PC-3 (cell line): ENCODE measurements at regions not wholly inside any gene's neighbourhood (a gene's known extent, or its start where the extent isn't known, plus 50 kb on each side); places are given as distances from the start of the nearest gene placed in this dataset.
"Not testable (repeated sequence)": the region's sequence is repeated elsewhere in the genome, so short reads cannot be mapped to it uniquely, and the experiment has no call there.

Experiments used
- ATAC-seq: fragments of 200-7000 bp; cut with Tn5 transposase; 2 replicates; pipeline ENCODE4 v1.9.1; 2020; ENCODE audit warnings: mild to moderate bottlenecking, moderate library complexity
- BruUV-seq: library from RNA; stranded (reverse); fragments of 400-500 nt; replicated peaks from 2 replicates; lab custom pipeline; 2021; lab: Mats Ljungman, UMichigan
- CTCF ChIA-PET: fragments of 300-600 bp; sonication (Branson Sonifier 250); formaldehyde crosslinking; loops from one replicate; lab custom pipeline; 2022; ENCODE audit warnings: antibody characterized with exemption; lab: Charles Lee
- POLR2A ChIA-PET: fragments of 300-600 bp; sonication (Branson Sonifier 250); formaldehyde crosslinking; loops from one replicate; lab custom pipeline; 2022; ENCODE audit warnings: antibody characterized with exemption; ENCODE audit not compliant: unreplicated experiment; lab: Charles Lee
- DNase-seq: peaks from one replicate; pipeline ENCODE4 v3.0.0-alpha.2; 2015
- H2AFZ ChIP-seq: fragments of 300-600 bp; sonication (generic); 2 replicates; pipeline ENCODE4 v1.6.0; 2016; ENCODE audit warnings: antibody characterized with exemption, low read length
- H3F3A ChIP-seq: fragments of 300-600 bp; sonication (generic); one replicate; pipeline ENCODE4 v1.6.0; 2017; ENCODE audit warnings: antibody characterized with exemption, low read length, control low read depth, mild to moderate bottlenecking; ENCODE audit not compliant: unreplicated experiment
- H3K27ac ChIP-seq: fragments of 300-600 bp; sonication (generic); 2 replicates; pipeline ENCODE4 v1.5.1; 2016; ENCODE audit warnings: mild to moderate bottlenecking, low read length
- H3K27me3 ChIP-seq: fragments of 300-600 bp; sonication (generic); 2 replicates; pipeline ENCODE4 v1.6.1; 2016; ENCODE audit warnings: low read length, mixed read lengths
- H3K36me3 ChIP-seq: fragments of 300-600 bp; sonication (generic); 2 replicates; pipeline ENCODE4 v1.6.1; 2016; ENCODE audit warnings: low read depth, mixed run types, low read length, mixed read lengths
- H3K4me1 ChIP-seq: fragments of 300-600 bp; sonication (generic); 2 replicates; pipeline ENCODE4 v1.5.1; 2016; ENCODE audit warnings: low read length; ENCODE audit not compliant: insufficient read depth
- H3K4me2 ChIP-seq: fragments of 300-600 bp; sonication (generic); 2 replicates; pipeline ENCODE4 v1.6.0; 2016; ENCODE audit warnings: low read length
- H3K4me3 ChIP-seq: fragments of 300-600 bp; sonication (generic); 2 replicates; pipeline ENCODE4 v1.5.1; 2016; ENCODE audit warnings: mild to moderate bottlenecking, low read length, mixed read lengths
- H3K79me2 ChIP-seq: fragments of 300-600 bp; sonication (generic); 2 replicates; pipeline ENCODE4 v1.6.1; 2017; ENCODE audit warnings: low read length, mixed read lengths
- H3K9ac ChIP-seq: fragments of 300-600 bp; sonication (generic); 2 replicates; pipeline ENCODE4 v1.6.0; 2016; ENCODE audit warnings: mild to moderate bottlenecking, low read length
- H3K9me2 ChIP-seq: fragments of 300-600 bp; sonication (generic); replicated peaks from 2 replicates; pipeline ENCODE4 v1.6.1; 2016; ENCODE audit warnings: mixed run types, low read length, mixed read lengths
- H3K9me3 ChIP-seq: fragments of 300-600 bp; sonication (generic); 2 replicates; pipeline ENCODE4 v1.6.1; 2016; ENCODE audit warnings: low read length, mixed read lengths
- H4K20me1 ChIP-seq: fragments of 300-600 bp; sonication (generic); 2 replicates; pipeline ENCODE4 v1.6.1; 2016; ENCODE audit warnings: low read length, mixed read lengths
- intact Hi-C: fragments of 100-400 bp; cut with micrococcal nuclease; formaldehyde crosslinking; loops from 2 replicates; pipeline ENCODE4 v1.9.0; 2023

GRCh38 chr1:224040006-224040405 is 73.9 kb upstream of the FBXO28 start:
- H2AFZ ChIP-seq, H3K79me2 ChIP-seq, POLR2A ChIA-PET, H3K4me1 ChIP-seq, H3K9me2 ChIP-seq, DNase-seq, H3K9ac ChIP-seq, BruUV-seq, H3K27ac ChIP-seq, CTCF ChIA-PET, H3K36me3 ChIP-seq, H4K20me1 ChIP-seq, H3K9me3 ChIP-seq, intact Hi-C loops, H3F3A ChIP-seq, H3K27me3 ChIP-seq, H3K4me3 ChIP-seq, H3K4me2 ChIP-seq: not testable (repeated sequence)
- ATAC-seq, result peak; percentile 71

- ATAC-seq, H3K9me2 ChIP-seq, POLR2A ChIA-PET, H3K9ac ChIP-seq, intact Hi-C loops, H3K79me2 ChIP-seq, H3K4me2 ChIP-seq, H3K9me3 ChIP-seq, BruUV-seq, H3F3A ChIP-seq, H3K4me3 ChIP-seq, H2AFZ ChIP-seq, DNase-seq, H3K27me3 ChIP-seq, H3K36me3 ChIP-seq, H4K20me1 ChIP-seq, H3K27ac ChIP-seq, CTCF ChIA-PET, H3K4me1 ChIP-seq: not testable (repeated sequence)
Measured at GRCh38 chr1:224038832-224039231, 75.1 kb upstream of the FBXO28 start.

- CTCF ChIA-PET, result not testable (repeated sequence)
Measured at GRCh38 chr1:224037362-224037761, 76.5 kb upstream of the FBXO28 start.

GRCh38 chr1:224032608-224033276 is 81.2 kb upstream of the FBXO28 start:
- H4K20me1 ChIP-seq, CTCF ChIA-PET, H2AFZ ChIP-seq, H3K27ac ChIP-seq, H3K27me3 ChIP-seq, H3K4me1 ChIP-seq, H3K9ac ChIP-seq, POLR2A ChIA-PET, H3K79me2 ChIP-seq, H3K4me3 ChIP-seq, H3K36me3 ChIP-seq, intact Hi-C loops, DNase-seq, H3K9me3 ChIP-seq, H3K4me2 ChIP-seq, BruUV-seq, H3K9me2 ChIP-seq, H3F3A ChIP-seq: not testable (repeated sequence)
- peak; percentile 42 for ATAC-seq

More at GRCh38 chr1:224037362-224037761, 76.5 kb upstream of the FBXO28 start:
- H3K4me1 ChIP-seq, H3K79me2 ChIP-seq, H3K9ac ChIP-seq, H3K36me3 ChIP-seq, intact Hi-C loops, H3K27me3 ChIP-seq, DNase-seq, H3K27ac ChIP-seq, H3K4me2 ChIP-seq, BruUV-seq, POLR2A ChIA-PET, H4K20me1 ChIP-seq, H3K9me2 ChIP-seq, H2AFZ ChIP-seq, H3F3A ChIP-seq, H3K4me3 ChIP-seq, H3K9me3 ChIP-seq, ATAC-seq: not testable (repeated sequence)

- H3K27ac ChIP-seq, H3K4me3 ChIP-seq, POLR2A ChIA-PET, H3K36me3 ChIP-seq, H3K79me2 ChIP-seq, H3K9ac ChIP-seq, BruUV-seq, CTCF ChIA-PET, H3K4me2 ChIP-seq, H4K20me1 ChIP-seq, H3K9me3 ChIP-seq, DNase-seq, H3F3A ChIP-seq, H3K27me3 ChIP-seq, H2AFZ ChIP-seq, H3K4me1 ChIP-seq, H3K9me2 ChIP-seq, intact Hi-C loops: not testable (repeated sequence)
- peak; percentile 13; the same call in 1 of the 2 replicates for ATAC-seq
Measured at GRCh38 chr1:224031986-224032385, 81.9 kb upstream of the FBXO28 start.

GRCh38 chr1:224030257-224030656 is 83.7 kb upstream of the FBXO28 start:
- H3K9me3 ChIP-seq, H3K27ac ChIP-seq, BruUV-seq, CTCF ChIA-PET, H3K4me2 ChIP-seq, H4K20me1 ChIP-seq, H3K9ac ChIP-seq, POLR2A ChIA-PET, H3K36me3 ChIP-seq, intact Hi-C loops, ATAC-seq, H2AFZ ChIP-seq, H3K79me2 ChIP-seq, H3K4me3 ChIP-seq, H3K27me3 ChIP-seq, H3K9me2 ChIP-seq, H3K4me1 ChIP-seq, DNase-seq, H3F3A ChIP-seq: not testable (repeated sequence)
